B cell (primary cell): ENCODE measurements at regions not wholly inside any gene's neighbourhood (a gene's known extent, or its start where the extent isn't known, plus 50 kb on each side); places are given as distances from the start of the nearest gene placed in this dataset.

Experiments used
- ATAC-seq: fragments of 200-7000 bp; cut with Tn5 transposase; one replicate; pipeline ENCODE4 v1.10.0; 2021; ENCODE audit warnings: low read depth, mild to moderate bottlenecking, moderate number of reproducible peaks, moderate library complexity
- CTCF ChIA-PET: fragments of 350-600 bp; sonication (Branson Sonifier 250); formaldehyde crosslinking; loops from one replicate; lab custom pipeline; 2021; ENCODE audit warnings: antibody characterized with exemption, inconsistent platforms; lab: Charles Lee
- POLR2A ChIA-PET: fragments of 350-600 bp; sonication (Branson Sonifier 250); formaldehyde crosslinking; loops from one replicate; lab custom pipeline; 2021; ENCODE audit warnings: antibody characterized with exemption; lab: Charles Lee
- DNase-seq: peaks from one replicate; pipeline ENCODE4 v3.0.0; 2013
- H2AFZ ChIP-seq: 2 replicates; pipeline ENCODE4 v1.6.1; 2012; ENCODE audit warnings: mild to moderate bottlenecking, low read depth, low read length; ENCODE audit not compliant: insufficient read depth, poor library complexity, severe bottlenecking
- H3K27ac ChIP-seq, 2 donors: 1 replicate in 1 of 2; 2 replicates in 1 of 2; pipeline ENCODE4 v1.5.1; 2012 to 2013; ENCODE audit warnings: low read length in 2 of 2, mild to moderate bottlenecking in 2 of 2, moderate library complexity in 1 of 2
- H3K27me3 ChIP-seq, 4 experiments: fragments of 200-600 bp in 1 of 4; sonication (generic) in 1 of 4; replicated peaks in 1 of 4; 1 replicate in 2 of 4; 2 replicates in 2 of 4; pipeline versions ENCODE4 v1.6.1 to v1.7.0; 2013 to 2016; ENCODE audit warnings: low read length in 3 of 4, mild to moderate bottlenecking in 2 of 4, mixed read lengths in 1 of 4, moderate library complexity in 1 of 4; ENCODE audit not compliant: insufficient read depth in 4 of 4, control insufficient read depth in 3 of 4; ENCODE audit errors: control extremely low read depth in 1 of 4
- H3K36me3 ChIP-seq, 2 experiments: replicated peaks in 1 of 2; 1 replicate in 1 of 2; 2 replicates in 1 of 2; pipeline versions ENCODE4 v1.6.1 to v1.7.1; 2013; ENCODE audit warnings: low read length in 1 of 2; ENCODE audit not compliant: insufficient read depth in 2 of 2, control insufficient read depth in 1 of 2; ENCODE audit errors: control extremely low read depth in 1 of 2, extremely low read depth in 1 of 2
- H3K4me1 ChIP-seq, 2 donors: fragments of 200-600 bp in 1 of 2; sonication (generic) in 1 of 2; 1 replicate in 1 of 2; 2 replicates in 1 of 2; pipeline versions ENCODE4 v1.5.1 to v1.6.1; 2013 to 2017; ENCODE audit warnings: low read length in 2 of 2; ENCODE audit not compliant: control insufficient read depth in 2 of 2, insufficient read depth in 2 of 2
- H3K4me2 ChIP-seq: replicated peaks from 2 replicates; pipeline ENCODE3; 2012; ENCODE audit warnings: mild to moderate bottlenecking, low read depth, low read length; ENCODE audit not compliant: poor library complexity, severe bottlenecking
- H3K4me3 ChIP-seq, 5 experiments: fragments of 200-600 bp in 1 of 5; sonication (generic) in 1 of 5; 1 replicate in 3 of 5; 2 replicates in 2 of 5; pipeline versions ENCODE4 v1.5.1 to v1.7.0; 2011 to 2016; ENCODE audit warnings: low read length in 4 of 5, mild to moderate bottlenecking in 4 of 5, low read depth in 2 of 5, control low read depth in 1 of 5, moderate library complexity in 1 of 5; ENCODE audit not compliant: insufficient read depth in 1 of 5; ENCODE audit errors: control extremely low read depth in 1 of 5, extremely low read depth in 1 of 5
- H3K79me2 ChIP-seq: fragments of 200-600 bp; sonication (generic); one replicate; pipeline ENCODE4 v1.6.0; 2016; ENCODE audit warnings: low read length; ENCODE audit not compliant: control insufficient read depth, insufficient read depth
- H3K9ac ChIP-seq: fragments of 200-600 bp; sonication (generic); 2 replicates; pipeline ENCODE4 v1.6.1; 2017; ENCODE audit warnings: mild to moderate bottlenecking, low read length, moderate library complexity
- H3K9me3 ChIP-seq, 3 donors: one replicate each; pipeline versions ENCODE4 v1.6.1 to v1.7.1; 2013; ENCODE audit warnings: low read length in 2 of 3; ENCODE audit not compliant: control insufficient read depth in 2 of 3, insufficient read depth in 1 of 3; ENCODE audit errors: control extremely low read depth in 1 of 3
- H4K20me1 ChIP-seq: 2 replicates; pipeline ENCODE4 v1.6.0; 2012; ENCODE audit warnings: mild to moderate bottlenecking, low read length; ENCODE audit not compliant: insufficient read depth, control insufficient read depth, poor library complexity, severe bottlenecking
- H3K27ac Mint-ChIP-seq: one replicate; pipeline ENCODE4 v1.8.0; 2021; ENCODE audit warnings: mixed read lengths
- H3K27me3 Mint-ChIP-seq: one replicate; pipeline ENCODE4 v1.8.0; 2021; ENCODE audit warnings: mixed read lengths
- H3K4me1 Mint-ChIP-seq: one replicate; pipeline ENCODE4 v1.8.0; 2021; ENCODE audit warnings: mixed read lengths
- H3K4me3 Mint-ChIP-seq: one replicate; pipeline ENCODE4 v1.8.0; 2021; ENCODE audit warnings: mixed read lengths
- H3K9me3 Mint-ChIP-seq: one replicate; pipeline ENCODE4 v1.8.0; 2022; ENCODE audit warnings: mixed read lengths; ENCODE audit not compliant: insufficient read depth
- EZH2 ChIP-seq: IDR thresholded peaks from 2 replicates; pipeline ENCODE4 v1.6.1; 2012; ENCODE audit warnings: borderline replicate concordance, low read depth, mild to moderate bottlenecking, moderate library complexity, low read length; ENCODE audit not compliant: insufficient read depth, poor library complexity, severe bottlenecking
- WGBS: methylation state at CpG from one replicate; pipeline ENCODE4 v1.1.5; 2013; ENCODE audit warnings: missing lambda C conversion rate; ENCODE audit not compliant: insufficient coverage; 5-methylcytosine and 5-hydroxymethylcytosine counted together
- intact Hi-C: fragments of 100-400 bp; cut with micrococcal nuclease; formaldehyde crosslinking; loops from one replicate; pipeline ENCODE4 v1.10.0; 2022
- TF ChIP-seq, protein P1 (sequence below): fragments of 200-600 bp; IDR thresholded peaks from one replicate; pipeline ENCODE4 v1.8.0; 2022; ENCODE audit warnings: antibody characterized with exemption, mild to moderate bottlenecking

DNA sequence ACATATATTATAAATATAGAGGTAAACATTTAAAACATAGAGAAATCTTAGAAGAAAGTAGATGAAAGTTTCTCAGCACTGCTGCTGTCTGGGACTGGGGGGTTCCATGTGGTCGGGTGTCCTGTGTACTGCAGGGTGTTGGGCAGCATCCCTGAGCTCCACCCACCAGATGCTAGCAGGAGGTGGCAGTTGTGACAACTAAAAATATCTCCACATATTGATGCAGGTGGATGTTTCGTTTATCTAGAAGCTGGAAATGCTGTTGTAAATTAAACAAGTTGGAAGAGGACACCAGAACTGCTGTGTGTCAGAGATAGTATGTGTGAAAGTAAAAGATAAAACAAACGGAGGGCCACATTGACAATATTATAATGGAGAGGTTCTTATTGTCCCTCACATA, 297.1 kb upstream of the USP9Y start:
- CTCF ChIA-PET = no interaction called here

DNA sequence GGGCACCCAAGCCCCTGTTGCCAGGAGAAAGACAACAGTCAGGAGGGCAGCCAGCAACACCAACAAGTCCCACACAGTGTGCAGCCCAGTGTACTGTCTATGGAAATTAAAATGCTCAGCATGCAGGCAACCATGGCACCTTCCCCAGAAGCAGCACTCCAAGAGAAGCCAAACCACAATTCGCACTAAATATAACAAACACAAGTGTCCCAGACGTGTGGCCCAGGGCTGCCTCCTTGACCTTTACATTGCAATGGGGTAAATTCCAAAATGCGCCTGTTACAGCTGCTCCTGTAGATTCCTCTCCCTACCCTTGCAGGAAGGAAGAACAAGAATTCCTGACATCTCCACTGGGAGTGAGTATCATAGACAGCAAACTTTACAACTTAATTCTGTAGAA, 292.8 kb upstream of the USP9Y start:
- H3K9me3 Mint-ChIP-seq = no peaks in the 10 kb centered on the region
- Histone ChIP-seq H2AFZ (no peak overlapping the region), H3K4me2 (no peak overlapping the region), H3K27ac (no peak overlapping the region), H3K4me3 (no peak overlapping the region), H4K20me1 (no peaks in the 10 kb centered on the region), H3K4me1 (no peaks in the 10 kb centered on the region), H3K9me3 (no peaks in the 10 kb centered on the region), H3K79me2 (no peaks in the 10 kb centered on the region), H3K36me3 (no peaks in the 10 kb centered on the region), H3K27me3 (no peaks in the 10 kb centered on the region), H3K9ac (no peak overlapping the region)
- intact Hi-C loops = no loop called here
- POLR2A ChIA-PET = no interaction called here
- no peaks in the 10 kb centered on the region for H3K27me3 Mint-ChIP-seq
- DNase-seq = no peak
- CTCF ChIA-PET = no interaction called here
- H3K4me3 Mint-ChIP-seq = no peak overlapping the region
- no peak overlapping the region for H3K27ac Mint-ChIP-seq
- no CpG with 5 or more reads among the region's 3 CpGs for WGBS
- TF ChIP-seq, protein P1, sequence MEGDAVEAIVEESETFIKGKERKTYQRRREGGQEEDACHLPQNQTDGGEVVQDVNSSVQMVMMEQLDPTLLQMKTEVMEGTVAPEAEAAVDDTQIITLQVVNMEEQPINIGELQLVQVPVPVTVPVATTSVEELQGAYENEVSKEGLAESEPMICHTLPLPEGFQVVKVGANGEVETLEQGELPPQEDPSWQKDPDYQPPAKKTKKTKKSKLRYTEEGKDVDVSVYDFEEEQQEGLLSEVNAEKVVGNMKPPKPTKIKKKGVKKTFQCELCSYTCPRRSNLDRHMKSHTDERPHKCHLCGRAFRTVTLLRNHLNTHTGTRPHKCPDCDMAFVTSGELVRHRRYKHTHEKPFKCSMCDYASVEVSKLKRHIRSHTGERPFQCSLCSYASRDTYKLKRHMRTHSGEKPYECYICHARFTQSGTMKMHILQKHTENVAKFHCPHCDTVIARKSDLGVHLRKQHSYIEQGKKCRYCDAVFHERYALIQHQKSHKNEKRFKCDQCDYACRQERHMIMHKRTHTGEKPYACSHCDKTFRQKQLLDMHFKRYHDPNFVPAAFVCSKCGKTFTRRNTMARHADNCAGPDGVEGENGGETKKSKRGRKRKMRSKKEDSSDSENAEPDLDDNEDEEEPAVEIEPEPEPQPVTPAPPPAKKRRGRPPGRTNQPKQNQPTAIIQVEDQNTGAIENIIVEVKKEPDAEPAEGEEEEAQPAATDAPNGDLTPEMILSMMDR = no peak
- no peak for TF ChIP-seq EZH2
- H3K4me1 Mint-ChIP-seq = no peaks in the 10 kb centered on the region
- ATAC-seq = no peak

More for the DNA sequence above, 297.1 kb upstream of the USP9Y start:
- H3K9ac ChIP-seq = no peak overlapping the region
- no peaks in the 10 kb centered on the region for H3K36me3 ChIP-seq
- Mint-ChIP-seq H3K4me3 (no peak overlapping the region), H3K27ac (no peak overlapping the region), H3K9me3 (no peaks in the 10 kb centered on the region), H3K27me3 (no peaks in the 10 kb centered on the region), H3K4me1 (no peaks in the 10 kb centered on the region)
- no peaks in the 10 kb centered on the region for H3K79me2 ChIP-seq
- H3K4me1 ChIP-seq = no peaks in the 10 kb centered on the region
- H3K9me3 ChIP-seq = no peaks in the 10 kb centered on the region
- no peaks in the 10 kb centered on the region for H3K27me3 ChIP-seq
- no peaks in the 10 kb centered on the region for H4K20me1 ChIP-seq
- POLR2A ChIA-PET = no interaction called here
- H2AFZ ChIP-seq = no peak overlapping the region
- H3K27ac ChIP-seq = no peak overlapping the region
- no peak overlapping the region for H3K4me3 ChIP-seq
- no CpG with 5 or more reads among the region's 3 CpGs for WGBS
- no peak overlapping the region for H3K4me2 ChIP-seq
- ATAC-seq (no peak), DNase-seq (no peak)
- TF ChIP-seq EZH2 = no peak
- TF ChIP-seq, protein P1 = no peak
- intact Hi-C loops = no loop called here
